SK-N-SH (cell line): ENCODE measurements at regions not wholly inside any gene's neighbourhood (a gene's known extent, or its start where the extent isn't known, plus 50 kb on each side); places are given as distances from the start of the nearest gene placed in this dataset.

Experiments
- CTCF ChIA-PET: fragments of 300-600, 350-600 bp; formaldehyde crosslinking; extraction: SDS; loops from one replicate; lab custom pipeline; 2021; lab: Yijun Ruan, JAX
- POLR2A ChIA-PET: fragments of 350-600 bp; sonication (Branson Sonifier 250); formaldehyde crosslinking; extraction: SDS; loops from one replicate; lab custom pipeline; 2020; ENCODE audit warnings: antibody characterized with exemption, inconsistent platforms; lab: Yijun Ruan, JAX
- DNase-seq: peaks from one replicate; pipeline ENCODE4 v3.0.0; 2012
- H2AFZ ChIP-seq: fragments of 200-600 bp; sonication (generic); 2 replicates; pipeline ENCODE4 v1.8.1; 2016; ENCODE audit warnings: antibody characterized with exemption, mild to moderate bottlenecking, low read depth
- H3F3A ChIP-seq: fragments of 200-600 bp; sonication (generic); replicated peaks from 2 replicates; pipeline ENCODE3; 2016; ENCODE audit warnings: antibody characterized with exemption, mild to moderate bottlenecking; ENCODE audit not compliant: insufficient read depth
- H3K27ac ChIP-seq, 2 experiments: fragments of 200-500 bp in 1 of 2; fragments of 200-600 bp in 1 of 2; sonication (Bioruptor generic) in 1 of 2; sonication (generic), shearing (Covaris generic) in 1 of 2; 2 replicates each; pipeline versions ENCODE4 v1.5.1 to v1.6.1; 2014 to 2016; ENCODE audit warnings: low read depth in 2 of 2, inconsistent platforms in 1 of 2, low read length in 1 of 2, mild to moderate bottlenecking in 1 of 2, mixed read lengths in 1 of 2
- H3K27me3 ChIP-seq: fragments of 200-600 bp; sonication (generic), shearing (Covaris generic); 2 replicates; pipeline ENCODE4 v1.6.1; 2016; ENCODE audit warnings: mixed run types; ENCODE audit not compliant: insufficient read depth
- H3K36me3 ChIP-seq, 2 experiments: fragments of 200-500 bp in 1 of 2; fragments of 200-600 bp in 1 of 2; sonication (Bioruptor generic) in 1 of 2; sonication (generic) in 1 of 2; replicated peaks in 1 of 2; 2 replicates each; pipeline versions ENCODE3 to v1.5.1; 2014 to 2016; ENCODE audit warnings: low read length in 1 of 2, mild to moderate bottlenecking in 1 of 2; ENCODE audit not compliant: insufficient read depth in 2 of 2, control insufficient read depth in 1 of 2
- H3K4me1 ChIP-seq, 2 experiments: fragments of 200-500 bp in 1 of 2; fragments of 200-600 bp in 1 of 2; sonication (Bioruptor generic) in 1 of 2; sonication (generic), shearing (Covaris generic) in 1 of 2; 2 replicates each; pipeline versions ENCODE4 v1.5.1 to v1.6.1; 2014 to 2016; ENCODE audit warnings: low read depth in 1 of 2, low read length in 1 of 2, mixed run types in 1 of 2; ENCODE audit not compliant: insufficient read depth in 2 of 2, control insufficient read depth in 1 of 2
- H3K4me2 ChIP-seq: fragments of 200-600 bp; sonication (generic), shearing (Covaris generic); 2 replicates; pipeline ENCODE4 v1.6.1; 2017; ENCODE audit warnings: mixed run types
- H3K4me3 ChIP-seq, 2 experiments: fragments of 200-500 bp in 1 of 2; fragments of 200-600 bp in 1 of 2; sonication (Bioruptor generic) in 1 of 2; sonication (generic), shearing (Covaris generic) in 1 of 2; 2 replicates each; pipeline versions ENCODE4 v1.5.1 to v1.8.1; 2014 to 2016; ENCODE audit warnings: low read depth in 2 of 2, inconsistent platforms in 1 of 2, low read length in 1 of 2, mild to moderate bottlenecking in 1 of 2, mixed read lengths in 1 of 2, moderate library complexity in 1 of 2
- H3K79me2 ChIP-seq: fragments of 200-600 bp; sonication (generic); 2 replicates; pipeline ENCODE4 v1.8.1; 2017; ENCODE audit warnings: mild to moderate bottlenecking; ENCODE audit not compliant: insufficient read depth
- H3K9ac ChIP-seq: fragments of 200-600 bp; sonication (generic); 2 replicates; pipeline ENCODE4 v1.6.1; 2017; ENCODE audit warnings: mixed run types
- H3K9me2 ChIP-seq: fragments of 200-600 bp; sonication (generic); 2 replicates; pipeline ENCODE4 v1.6.1; 2017; ENCODE audit warnings: mixed run types
- H3K9me3 ChIP-seq: fragments of 200-600 bp; sonication (generic); 2 replicates; pipeline ENCODE4 v1.6.1; 2017; ENCODE audit warnings: mixed run types, mild to moderate bottlenecking, moderate library complexity
- H4K20me1 ChIP-seq: fragments of 200-600 bp; sonication (generic); 2 replicates; pipeline ENCODE4 v1.6.1; 2017; ENCODE audit warnings: mild to moderate bottlenecking, mixed run types; ENCODE audit not compliant: insufficient read depth
- CTCF ChIP-seq: fragments of 200-600 bp; sonication (generic); IDR thresholded peaks from 2 replicates; pipeline ENCODE4 v1.6.1; 2017; ENCODE audit warnings: antibody characterized with exemption, mild to moderate bottlenecking, moderate library complexity
- JUND ChIP-seq: IDR thresholded peaks from 2 replicates; pipeline ENCODE4 v1.4.0; 2012
- MXI1 ChIP-seq: IDR thresholded peaks from 2 replicates; pipeline ENCODE4 v1.6.1; 2012; ENCODE audit warnings: mild to moderate bottlenecking, low read depth, low read length, improper control_type of control experiment
- NRF1 ChIP-seq: IDR thresholded peaks from 2 replicates; pipeline ENCODE4 v1.6.1; 2012; ENCODE audit warnings: low read depth, mild to moderate bottlenecking, low read length
- RAD21 ChIP-seq: IDR thresholded peaks from 2 replicates; pipeline ENCODE4 v1.6.1; 2012; ENCODE audit warnings: mild to moderate bottlenecking, low read length
- RCOR1 ChIP-seq: fragments of 150-350 bp; IDR thresholded peaks from 2 replicates; pipeline ENCODE4 v1.6.1; 2017; ENCODE audit warnings: antibody characterized with exemption, low read length
- TCF12 ChIP-seq: IDR thresholded peaks from 2 replicates; pipeline ENCODE4 v1.4.0; 2012
- TEAD4 ChIP-seq: IDR thresholded peaks from 2 replicates; pipeline ENCODE4 v1.4.0; 2012; ENCODE audit warnings: mild to moderate bottlenecking, borderline replicate concordance; ENCODE audit not compliant: insufficient read depth
- WGBS: methylation state at CpG from one replicate; pipeline ENCODE4 v1.1.6; 2017; ENCODE audit warnings: low lambda C conversion rate; 5-methylcytosine and 5-hydroxymethylcytosine counted together
- TF ChIP-seq, protein P1 (sequence below): IDR thresholded peaks from 2 replicates; pipeline ENCODE4 v1.6.1; 2012; ENCODE audit warnings: mild to moderate bottlenecking, low read depth, low read length, moderate library complexity
- TF ChIP-seq, protein P2 (sequence below): IDR thresholded peaks from 2 replicates; pipeline ENCODE4 v1.4.0; 2012; ENCODE audit warnings: low read depth, borderline replicate concordance
- TF ChIP-seq, protein P3 (sequence below): IDR thresholded peaks from 2 replicates; pipeline ENCODE4 v1.4.0; 2012; ENCODE audit warnings: low read depth, borderline replicate concordance

GRCh38 chr12:107352347-107353081, 259.2 kb upstream of the CRY1 start:
- Histone ChIP-seq H2AFZ (no peak overlapping the region), H3K9ac (no peak overlapping the region), H3K36me3 (no peaks in the 10 kb centered on the region), H3K27ac (no peak overlapping the region), H3K79me2 (no peaks in the 10 kb centered on the region), H3K4me2 (no peak overlapping the region), H3K4me1 (peaks cover 6 to 7% of the 10 kb centered on the region in 2 experiments; a peak in 2 of 4 replicates), H3F3A (peaks cover 6% of the 10 kb centered on the region), H3K9me2 (no peaks in the 10 kb centered on the region), H3K4me3 (no peak overlapping the region), H3K9me3 (no peaks in the 10 kb centered on the region), H4K20me1 (no peaks in the 10 kb centered on the region), H3K27me3 (no peaks in the 10 kb centered on the region)
- ChIA-PET CTCF (interaction anchor here (1.4 kb wide), 1 partner anchor 221 kb away, joined by 3 read pairs; no protein-coding TSS in a partner anchor), POLR2A (no interaction called here)
- no peak for DNase-seq
- no peak for TF ChIP-seq CTCF
- TF ChIP-seq TCF12: no peak
- TF ChIP-seq, protein P1, sequence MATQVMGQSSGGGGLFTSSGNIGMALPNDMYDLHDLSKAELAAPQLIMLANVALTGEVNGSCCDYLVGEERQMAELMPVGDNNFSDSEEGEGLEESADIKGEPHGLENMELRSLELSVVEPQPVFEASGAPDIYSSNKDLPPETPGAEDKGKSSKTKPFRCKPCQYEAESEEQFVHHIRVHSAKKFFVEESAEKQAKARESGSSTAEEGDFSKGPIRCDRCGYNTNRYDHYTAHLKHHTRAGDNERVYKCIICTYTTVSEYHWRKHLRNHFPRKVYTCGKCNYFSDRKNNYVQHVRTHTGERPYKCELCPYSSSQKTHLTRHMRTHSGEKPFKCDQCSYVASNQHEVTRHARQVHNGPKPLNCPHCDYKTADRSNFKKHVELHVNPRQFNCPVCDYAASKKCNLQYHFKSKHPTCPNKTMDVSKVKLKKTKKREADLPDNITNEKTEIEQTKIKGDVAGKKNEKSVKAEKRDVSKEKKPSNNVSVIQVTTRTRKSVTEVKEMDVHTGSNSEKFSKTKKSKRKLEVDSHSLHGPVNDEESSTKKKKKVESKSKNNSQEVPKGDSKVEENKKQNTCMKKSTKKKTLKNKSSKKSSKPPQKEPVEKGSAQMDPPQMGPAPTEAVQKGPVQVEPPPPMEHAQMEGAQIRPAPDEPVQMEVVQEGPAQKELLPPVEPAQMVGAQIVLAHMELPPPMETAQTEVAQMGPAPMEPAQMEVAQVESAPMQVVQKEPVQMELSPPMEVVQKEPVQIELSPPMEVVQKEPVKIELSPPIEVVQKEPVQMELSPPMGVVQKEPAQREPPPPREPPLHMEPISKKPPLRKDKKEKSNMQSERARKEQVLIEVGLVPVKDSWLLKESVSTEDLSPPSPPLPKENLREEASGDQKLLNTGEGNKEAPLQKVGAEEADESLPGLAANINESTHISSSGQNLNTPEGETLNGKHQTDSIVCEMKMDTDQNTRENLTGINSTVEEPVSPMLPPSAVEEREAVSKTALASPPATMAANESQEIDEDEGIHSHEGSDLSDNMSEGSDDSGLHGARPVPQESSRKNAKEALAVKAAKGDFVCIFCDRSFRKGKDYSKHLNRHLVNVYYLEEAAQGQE: no peak
- TF ChIP-seq RAD21: no peak
- TF ChIP-seq NRF1: no peak
- TF ChIP-seq MXI1: no peak
- TF ChIP-seq, protein P2, sequence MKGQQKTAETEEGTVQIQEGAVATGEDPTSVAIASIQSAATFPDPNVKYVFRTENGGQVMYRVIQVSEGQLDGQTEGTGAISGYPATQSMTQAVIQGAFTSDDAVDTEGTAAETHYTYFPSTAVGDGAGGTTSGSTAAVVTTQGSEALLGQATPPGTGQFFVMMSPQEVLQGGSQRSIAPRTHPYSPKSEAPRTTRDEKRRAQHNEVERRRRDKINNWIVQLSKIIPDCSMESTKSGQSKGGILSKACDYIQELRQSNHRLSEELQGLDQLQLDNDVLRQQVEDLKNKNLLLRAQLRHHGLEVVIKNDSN: no peak
- TF ChIP-seq RCOR1: no peak
- TF ChIP-seq JUND: no peak
- TF ChIP-seq, protein P3, sequence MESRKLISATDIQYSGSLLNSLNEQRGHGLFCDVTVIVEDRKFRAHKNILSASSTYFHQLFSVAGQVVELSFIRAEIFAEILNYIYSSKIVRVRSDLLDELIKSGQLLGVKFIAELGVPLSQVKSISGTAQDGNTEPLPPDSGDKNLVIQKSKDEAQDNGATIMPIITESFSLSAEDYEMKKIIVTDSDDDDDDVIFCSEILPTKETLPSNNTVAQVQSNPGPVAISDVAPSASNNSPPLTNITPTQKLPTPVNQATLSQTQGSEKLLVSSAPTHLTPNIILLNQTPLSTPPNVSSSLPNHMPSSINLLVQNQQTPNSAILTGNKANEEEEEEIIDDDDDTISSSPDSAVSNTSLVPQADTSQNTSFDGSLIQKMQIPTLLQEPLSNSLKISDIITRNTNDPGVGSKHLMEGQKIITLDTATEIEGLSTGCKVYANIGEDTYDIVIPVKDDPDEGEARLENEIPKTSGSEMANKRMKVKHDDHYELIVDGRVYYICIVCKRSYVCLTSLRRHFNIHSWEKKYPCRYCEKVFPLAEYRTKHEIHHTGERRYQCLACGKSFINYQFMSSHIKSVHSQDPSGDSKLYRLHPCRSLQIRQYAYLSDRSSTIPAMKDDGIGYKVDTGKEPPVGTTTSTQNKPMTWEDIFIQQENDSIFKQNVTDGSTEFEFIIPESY: no peak
- no peak for TF ChIP-seq TEAD4
- WGBS: 65% methylated on average over 2 of the region's 2 CpGs
